ENCODE measurements at regions not wholly inside any gene's neighbourhood (a gene's known extent, or its start where the extent isn't known, plus 50 kb on each side); places are given as distances from the start of the nearest gene placed in this dataset.

DNA sequence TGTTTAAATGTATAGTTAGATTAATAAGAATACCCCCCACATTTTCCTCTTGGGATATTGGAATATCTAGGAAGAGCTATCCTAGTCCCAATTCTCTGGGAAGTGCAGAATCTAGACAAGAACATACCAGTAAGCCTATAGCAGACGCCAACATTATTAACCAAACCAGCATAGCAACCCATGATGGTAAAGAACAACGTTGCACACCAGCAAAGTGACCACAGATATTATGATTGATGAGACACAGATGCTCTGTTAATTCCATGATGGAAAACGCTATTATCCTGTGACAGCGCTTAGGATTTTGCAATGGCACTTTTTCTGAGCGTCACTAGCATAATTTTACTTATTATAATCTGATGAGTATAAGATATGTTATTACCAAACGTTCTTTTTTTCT, 603.1 kb upstream of the PCDH15 start:
- TF ChIP-seq, protein P1, sequence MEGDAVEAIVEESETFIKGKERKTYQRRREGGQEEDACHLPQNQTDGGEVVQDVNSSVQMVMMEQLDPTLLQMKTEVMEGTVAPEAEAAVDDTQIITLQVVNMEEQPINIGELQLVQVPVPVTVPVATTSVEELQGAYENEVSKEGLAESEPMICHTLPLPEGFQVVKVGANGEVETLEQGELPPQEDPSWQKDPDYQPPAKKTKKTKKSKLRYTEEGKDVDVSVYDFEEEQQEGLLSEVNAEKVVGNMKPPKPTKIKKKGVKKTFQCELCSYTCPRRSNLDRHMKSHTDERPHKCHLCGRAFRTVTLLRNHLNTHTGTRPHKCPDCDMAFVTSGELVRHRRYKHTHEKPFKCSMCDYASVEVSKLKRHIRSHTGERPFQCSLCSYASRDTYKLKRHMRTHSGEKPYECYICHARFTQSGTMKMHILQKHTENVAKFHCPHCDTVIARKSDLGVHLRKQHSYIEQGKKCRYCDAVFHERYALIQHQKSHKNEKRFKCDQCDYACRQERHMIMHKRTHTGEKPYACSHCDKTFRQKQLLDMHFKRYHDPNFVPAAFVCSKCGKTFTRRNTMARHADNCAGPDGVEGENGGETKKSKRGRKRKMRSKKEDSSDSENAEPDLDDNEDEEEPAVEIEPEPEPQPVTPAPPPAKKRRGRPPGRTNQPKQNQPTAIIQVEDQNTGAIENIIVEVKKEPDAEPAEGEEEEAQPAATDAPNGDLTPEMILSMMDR (conservative IDR thresholded peaks at IDR 0.05): no peak
- no peak for TF ChIP-seq ZFX (IDR thresholded peaks at IDR 0.05)

Data from C4-2B (cell line).